Urinary bladder (tissue), 3 donors: ENCODE measurements at regions not wholly inside any gene's neighbourhood (a gene's known extent, or its start where the extent isn't known, plus 50 kb on each side); places are given as distances from the start of the nearest gene placed in this dataset.
"Not testable (repeated sequence)": the region's sequence is repeated elsewhere in the genome, so short reads cannot be mapped to it uniquely, and the experiment has no call there.

Experiments
- DNase-seq: peaks from one replicate; pipeline ENCODE4 v3.0.0-alpha.2; 2015; ENCODE audit errors: extremely low spot score
- H3K27ac ChIP-seq: one replicate; pipeline ENCODE4 v1.5.1; 2013; ENCODE audit warnings: low read depth, mild to moderate bottlenecking, moderate library complexity
- H3K36me3 ChIP-seq: one replicate; pipeline ENCODE4 v1.6.1; 2013; ENCODE audit warnings: mild to moderate bottlenecking, moderate library complexity; ENCODE audit not compliant: insufficient read depth
- H3K4me1 ChIP-seq: one replicate; pipeline ENCODE4 v1.6.1; 2013; ENCODE audit warnings: mild to moderate bottlenecking, moderate library complexity; ENCODE audit not compliant: insufficient read depth
- H3K4me3 ChIP-seq: one replicate; pipeline ENCODE4 v1.5.1; 2013; ENCODE audit warnings: low read depth, low read length
- WGBS: extraction: QIAGEN DNeasy Blood & Tissue Kit; methylation state at CpG from one replicate; pipeline ENCODE4 v1.1.7; 2013; 5-methylcytosine and 5-hydroxymethylcytosine counted together
- donor health status: healthy with polysubstance abuse.
- donor health status: healthy.

DNA sequence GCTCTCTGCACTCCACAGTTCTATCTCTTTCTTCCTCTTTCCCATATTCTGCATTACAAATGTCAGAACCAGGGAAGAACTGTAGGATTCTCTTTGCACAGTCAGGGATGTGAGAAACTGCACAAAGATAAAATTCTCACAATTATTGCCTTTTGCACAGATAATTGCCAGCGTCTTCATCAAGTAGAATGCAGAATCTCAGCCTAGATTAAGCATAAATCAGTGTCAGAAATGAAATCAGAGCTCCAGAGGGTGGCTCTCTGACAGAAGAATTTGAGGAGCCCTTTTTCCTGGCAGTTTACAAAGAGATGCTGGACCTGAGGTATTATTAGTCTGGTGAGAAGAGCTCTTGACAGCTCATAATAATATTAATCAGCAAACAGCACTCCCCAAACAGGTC lies 173.1 kb downstream of the PTH2R start:
- H3K4me1 ChIP-seq: no peaks in the 10 kb centered on the region
- WGBS: 49% methylated on average over 1 of the region's 1 CpG
- no peak for DNase-seq
- H3K4me3 ChIP-seq: no peak overlapping the region
- H3K36me3 ChIP-seq: no peaks in the 10 kb centered on the region
- H3K27ac ChIP-seq: no peak overlapping the region

DNA sequence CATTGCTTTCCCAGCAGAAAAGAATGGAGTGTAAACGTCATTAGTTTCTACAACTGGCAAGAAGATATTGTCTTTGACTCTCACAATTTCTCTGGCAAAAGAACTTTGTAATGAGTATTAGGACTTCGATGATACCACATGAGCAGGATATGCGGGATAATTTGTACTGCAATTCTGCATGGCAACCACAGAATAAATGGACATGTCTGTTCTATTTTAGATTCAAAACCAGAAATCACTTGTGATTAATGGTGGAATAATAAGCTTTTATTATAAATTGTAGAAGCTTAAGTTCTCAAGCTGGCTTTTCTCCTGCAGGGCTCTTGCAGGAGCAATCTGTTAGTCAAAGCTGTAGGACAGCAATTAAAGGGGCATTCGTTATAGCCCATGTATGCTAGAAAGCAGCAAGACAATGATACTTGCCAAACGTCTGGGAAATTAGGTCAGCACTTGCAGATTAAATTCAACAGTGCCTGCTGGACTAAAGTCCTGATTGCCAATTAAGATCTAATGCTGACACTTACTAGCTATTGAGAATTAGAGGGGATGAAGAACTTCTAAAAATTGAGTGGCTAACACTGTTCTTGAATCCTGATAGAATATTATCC lies 177.9 kb downstream of the PTH2R start:
- Histone ChIP-seq H3K4me3 (no peak overlapping the region), H3K27ac (no peak overlapping the region), H3K4me1 (no peaks in the 10 kb centered on the region), H3K36me3 (no peaks in the 10 kb centered on the region)
- 36% methylated on average over 5 of the region's 5 CpGs for WGBS
- no peak for DNase-seq

GRCh38 chr2:208586516-208586915 lies 179.9 kb downstream of the PTH2R start:
- Histone ChIP-seq H3K4me3 (no peak overlapping the region), H3K4me1 (no peaks in the 10 kb centered on the region), H3K36me3 (no peaks in the 10 kb centered on the region), H3K27ac (no peak overlapping the region)
- 89% methylated on average over 2 of the region's 2 CpGs for WGBS
- DNase-seq: no peak

DNA sequence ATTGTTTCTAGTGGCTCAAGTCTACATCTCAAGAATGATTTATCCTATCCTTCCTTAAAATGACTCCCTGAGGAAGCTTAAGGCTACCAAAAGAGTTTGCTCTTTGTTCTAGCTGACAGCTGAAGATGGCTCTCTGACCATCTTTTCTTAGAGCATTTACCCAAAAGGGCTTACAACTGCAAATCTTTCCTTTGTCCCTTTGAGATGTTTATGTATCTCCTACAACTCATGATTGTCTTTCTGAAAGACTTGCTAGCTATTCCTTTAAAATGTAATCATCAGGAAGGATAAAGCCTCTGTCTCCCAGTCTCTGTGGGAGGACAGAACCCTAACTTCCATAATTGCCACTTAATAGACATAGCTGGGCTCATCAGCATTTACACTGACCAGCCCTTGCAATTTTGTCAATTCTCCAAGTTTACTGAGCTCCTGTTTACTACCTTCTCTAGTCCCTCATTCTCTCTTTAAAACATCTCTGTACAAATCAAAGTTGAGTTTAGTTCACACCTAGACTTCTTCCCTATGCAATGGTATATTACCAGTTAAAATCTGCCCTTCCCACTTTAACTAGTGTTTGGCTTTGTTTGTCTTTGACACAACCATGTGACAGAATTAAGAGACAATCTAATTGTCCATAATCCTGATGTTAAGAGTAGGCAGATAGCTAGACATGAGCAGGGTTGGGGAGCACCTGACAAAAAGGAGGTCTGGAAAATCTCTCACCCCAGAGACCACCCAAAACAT lies 188.2 kb downstream of the PTH2R start:
- H3K4me1 ChIP-seq: no peaks in the 10 kb centered on the region
- H3K4me3 ChIP-seq: no peak overlapping the region
- no peak for DNase-seq
- H3K27ac ChIP-seq: no peak overlapping the region
- no peaks in the 10 kb centered on the region for H3K36me3 ChIP-seq

DNA sequence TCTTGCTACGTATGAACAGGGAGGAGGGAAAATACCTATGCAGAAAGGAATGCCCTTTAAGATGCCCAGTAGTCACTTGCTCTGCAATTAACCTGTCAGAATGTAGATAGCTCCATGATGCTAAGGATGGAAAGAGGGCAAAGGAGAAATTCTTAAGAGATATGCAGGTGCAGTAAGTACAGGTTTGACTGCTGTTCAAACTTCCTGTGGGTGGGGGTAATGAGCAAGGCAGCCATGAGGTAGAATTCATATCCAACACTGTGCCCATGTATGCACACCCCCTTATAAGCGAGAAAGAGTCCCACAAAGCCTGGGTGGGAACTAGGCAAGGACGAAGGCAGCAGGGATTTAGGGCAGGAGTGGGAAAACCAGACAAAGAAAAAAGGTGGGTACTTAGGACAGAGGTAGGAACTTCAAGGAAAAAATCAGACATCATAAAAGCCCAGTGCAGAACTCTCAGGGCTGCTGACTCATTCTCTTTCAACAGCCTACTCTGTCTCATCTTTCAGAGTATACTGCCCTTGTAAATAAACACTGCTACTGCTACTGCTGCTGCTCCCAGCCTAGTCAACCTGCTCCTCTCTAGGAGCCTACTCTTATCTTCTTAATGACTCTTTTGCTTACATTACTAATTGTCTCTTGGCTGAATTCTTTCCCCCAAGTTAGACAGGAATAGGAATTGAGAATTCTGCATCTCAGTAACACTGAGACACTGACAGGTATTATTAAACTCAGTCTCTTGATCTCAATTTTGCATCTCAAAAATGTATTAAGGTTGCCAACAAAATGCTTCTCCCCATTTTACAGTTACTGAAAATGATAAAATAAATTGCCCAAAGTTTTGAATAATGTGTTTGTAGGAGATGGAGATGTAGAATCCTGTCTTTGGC lies 189.0 kb downstream of the PTH2R start:
- no peaks in the 10 kb centered on the region for H3K36me3 ChIP-seq
- H3K27ac ChIP-seq: no peak overlapping the region
- no peaks in the 10 kb centered on the region for H3K4me1 ChIP-seq
- DNase-seq: no peak
- H3K4me3 ChIP-seq: no peak overlapping the region
- WGBS: 60% methylated on average over 3 of the region's 3 CpGs

GRCh38 chr2:208607694-208608093 lies 201.1 kb downstream of the PTH2R start:
- 74% methylated on average over 4 of the region's 4 CpGs for WGBS

GRCh38 chr2:208608122-208608835 lies 201.7 kb downstream of the PTH2R start:
- H3K4me1 ChIP-seq: no peaks in the 10 kb centered on the region

More at GRCh38 chr2:208607694-208608093, 201.1 kb downstream of the PTH2R start:
- H3K4me1 ChIP-seq: no peaks in the 10 kb centered on the region
- no peak overlapping the region for H3K4me3 ChIP-seq
- no peak overlapping the region for H3K27ac ChIP-seq
- no peaks in the 10 kb centered on the region for H3K36me3 ChIP-seq
- DNase-seq: no peak

GRCh38 chr2:208609166-208609804 lies 202.7 kb downstream of the PTH2R start:
- Histone ChIP-seq H3K4me3 (no peak overlapping the region), H3K4me1 (no peaks in the 10 kb centered on the region), H3K27ac (no peak overlapping the region), H3K36me3 (no peaks in the 10 kb centered on the region)
- 65% methylated on average over 2 of the region's 2 CpGs for WGBS
- DNase-seq: no peak

More at GRCh38 chr2:208608122-208608835, 201.7 kb downstream of the PTH2R start:
- WGBS: 64% methylated on average over 1 of the region's 1 CpG
- Histone ChIP-seq H3K36me3 (no peaks in the 10 kb centered on the region), H3K4me3 (no peak overlapping the region), H3K27ac (no peak overlapping the region)
- DNase-seq: no peak

GRCh38 chr2:208615675-208616074 lies 209.1 kb downstream of the PTH2R start:
- 59% methylated on average over 1 of the region's 1 CpG for WGBS
- not testable (repeated sequence) for DNase-seq, H3K4me1 ChIP-seq, H3K36me3 ChIP-seq, H3K4me3 ChIP-seq, H3K27ac ChIP-seq

DNA sequence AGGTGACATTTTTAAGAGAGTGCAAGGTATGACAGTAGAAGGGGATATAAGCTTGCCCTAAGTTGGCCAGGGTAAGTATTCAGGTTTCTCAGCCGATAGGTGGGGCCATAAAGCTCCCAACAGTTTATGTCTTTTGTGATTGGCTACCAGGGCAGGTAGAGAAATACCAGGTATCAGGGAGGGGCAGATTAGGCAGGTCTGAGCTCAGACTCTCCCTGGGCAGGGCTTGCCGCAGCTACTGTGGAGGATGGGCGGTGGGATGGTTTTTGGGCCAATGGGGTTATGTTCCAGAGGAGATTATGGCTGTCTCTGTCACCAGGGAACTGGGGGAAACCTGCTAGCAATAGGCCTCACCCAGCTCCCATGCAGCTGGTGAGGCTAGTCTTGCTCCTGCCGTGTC lies 211.6 kb downstream of the PTH2R start:
- WGBS: 88% methylated on average over 4 of the region's 4 CpGs
- H3K4me3 ChIP-seq: no peak overlapping the region

GRCh38 chr2:208619993-208620392 lies 213.4 kb downstream of the PTH2R start:
- Histone ChIP-seq H3K4me3 (no peak overlapping the region), H3K36me3 (no peaks in the 10 kb centered on the region), H3K27ac (no peak overlapping the region), H3K4me1 (no peaks in the 10 kb centered on the region)
- WGBS: 87% methylated on average over 1 of the region's 1 CpG
- no peak for DNase-seq

More for the DNA sequence above, 211.6 kb downstream of the PTH2R start:
- H3K4me1 ChIP-seq: no peaks in the 10 kb centered on the region
- H3K27ac ChIP-seq: no peak overlapping the region
- H3K36me3 ChIP-seq: no peaks in the 10 kb centered on the region
- DNase-seq: no peak

DNA sequence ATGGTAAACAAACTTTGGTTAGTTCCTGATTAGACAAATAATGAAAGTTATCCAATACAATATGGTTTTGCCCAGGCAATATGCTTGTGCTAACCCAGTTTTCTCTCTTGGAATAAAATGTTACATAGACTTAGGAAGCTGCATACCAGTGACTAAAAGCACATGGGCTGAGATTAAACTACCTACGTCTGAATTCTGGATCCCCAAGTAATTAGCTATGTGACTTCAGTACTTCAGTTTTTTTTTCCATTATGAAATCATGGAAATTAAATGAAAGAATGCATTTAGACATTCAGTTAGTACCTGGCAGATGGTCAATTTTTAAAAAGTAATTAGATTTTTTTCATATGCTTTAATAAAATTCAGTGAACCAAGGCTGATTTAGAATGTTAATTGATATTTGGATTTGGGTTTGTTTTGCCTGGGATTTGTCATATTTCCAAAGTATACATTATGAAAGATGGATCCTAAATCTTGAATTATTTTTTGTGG lies 213.9 kb downstream of the PTH2R start:
- H3K4me1 ChIP-seq: no peaks in the 10 kb centered on the region
- H3K4me3 ChIP-seq: no peak overlapping the region
- H3K27ac ChIP-seq: no peak overlapping the region
- DNase-seq: no peak
- WGBS: 57% methylated on average over 1 of the region's 1 CpG
- no peaks in the 10 kb centered on the region for H3K36me3 ChIP-seq
